ENCODE measurements at regions not wholly inside any gene's neighbourhood (a gene's known extent, or its start where the extent isn't known, plus 50 kb on each side); places are given as distances from the start of the nearest gene placed in this dataset.

GRCh38 chr2:194999771-195000170 is 657.3 kb upstream of the SLC39A10 start:
- no peak for TF ChIP-seq FOS (IDR thresholded peaks at IDR 0.05; ENCODE audit: borderline replicate concordance, insufficient read depth, low read length)
- TF ChIP-seq POLR2A (IDR thresholded peaks at IDR 0.05; ENCODE audit: low read depth, low read length): no peak
- TF ChIP-seq, protein P1, sequence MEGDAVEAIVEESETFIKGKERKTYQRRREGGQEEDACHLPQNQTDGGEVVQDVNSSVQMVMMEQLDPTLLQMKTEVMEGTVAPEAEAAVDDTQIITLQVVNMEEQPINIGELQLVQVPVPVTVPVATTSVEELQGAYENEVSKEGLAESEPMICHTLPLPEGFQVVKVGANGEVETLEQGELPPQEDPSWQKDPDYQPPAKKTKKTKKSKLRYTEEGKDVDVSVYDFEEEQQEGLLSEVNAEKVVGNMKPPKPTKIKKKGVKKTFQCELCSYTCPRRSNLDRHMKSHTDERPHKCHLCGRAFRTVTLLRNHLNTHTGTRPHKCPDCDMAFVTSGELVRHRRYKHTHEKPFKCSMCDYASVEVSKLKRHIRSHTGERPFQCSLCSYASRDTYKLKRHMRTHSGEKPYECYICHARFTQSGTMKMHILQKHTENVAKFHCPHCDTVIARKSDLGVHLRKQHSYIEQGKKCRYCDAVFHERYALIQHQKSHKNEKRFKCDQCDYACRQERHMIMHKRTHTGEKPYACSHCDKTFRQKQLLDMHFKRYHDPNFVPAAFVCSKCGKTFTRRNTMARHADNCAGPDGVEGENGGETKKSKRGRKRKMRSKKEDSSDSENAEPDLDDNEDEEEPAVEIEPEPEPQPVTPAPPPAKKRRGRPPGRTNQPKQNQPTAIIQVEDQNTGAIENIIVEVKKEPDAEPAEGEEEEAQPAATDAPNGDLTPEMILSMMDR (IDR thresholded peaks at IDR 0.05; ENCODE audit: extremely low read depth in 1 of 2, insufficient read depth in 1 of 2, low read depth in 1 of 2, low read length in 2 of 2): no peak
- TF ChIP-seq MAX (IDR thresholded peaks at IDR 0.05; ENCODE audit: insufficient read depth, insufficient read length): no peak

Data from endothelial cell of umbilical vein (primary cell).